SK-N-SH (cell line): ENCODE measurements at regions not wholly inside any gene's neighbourhood (a gene's known extent, or its start where the extent isn't known, plus 50 kb on each side); places are given as distances from the start of the nearest gene placed in this dataset.

Experiments used
- CTCF ChIA-PET: fragments of 300-600, 350-600 bp; formaldehyde crosslinking; extraction: SDS; loops from one replicate; lab custom pipeline; 2021; lab: Yijun Ruan, JAX
- POLR2A ChIA-PET: fragments of 350-600 bp; sonication (Branson Sonifier 250); formaldehyde crosslinking; extraction: SDS; loops from one replicate; lab custom pipeline; 2020; ENCODE audit warnings: antibody characterized with exemption, inconsistent platforms; lab: Yijun Ruan, JAX
- DNase-seq: peaks from one replicate; pipeline ENCODE4 v3.0.0; 2012
- H2AFZ ChIP-seq: fragments of 200-600 bp; sonication (generic); 2 replicates; pipeline ENCODE4 v1.8.1; 2016; ENCODE audit warnings: antibody characterized with exemption, mild to moderate bottlenecking, low read depth
- H3F3A ChIP-seq: fragments of 200-600 bp; sonication (generic); replicated peaks from 2 replicates; pipeline ENCODE3; 2016; ENCODE audit warnings: antibody characterized with exemption, mild to moderate bottlenecking; ENCODE audit not compliant: insufficient read depth
- H3K27ac ChIP-seq, 2 experiments: fragments of 200-500 bp in 1 of 2; fragments of 200-600 bp in 1 of 2; sonication (Bioruptor generic) in 1 of 2; sonication (generic), shearing (Covaris generic) in 1 of 2; 2 replicates each; pipeline versions ENCODE4 v1.5.1 to v1.6.1; 2014 to 2016; ENCODE audit warnings: low read depth in 2 of 2, inconsistent platforms in 1 of 2, low read length in 1 of 2, mild to moderate bottlenecking in 1 of 2, mixed read lengths in 1 of 2
- H3K27me3 ChIP-seq: fragments of 200-600 bp; sonication (generic), shearing (Covaris generic); 2 replicates; pipeline ENCODE4 v1.6.1; 2016; ENCODE audit warnings: mixed run types; ENCODE audit not compliant: insufficient read depth
- H3K36me3 ChIP-seq, 2 experiments: fragments of 200-500 bp in 1 of 2; fragments of 200-600 bp in 1 of 2; sonication (Bioruptor generic) in 1 of 2; sonication (generic) in 1 of 2; replicated peaks in 1 of 2; 2 replicates each; pipeline versions ENCODE3 to v1.5.1; 2014 to 2016; ENCODE audit warnings: low read length in 1 of 2, mild to moderate bottlenecking in 1 of 2; ENCODE audit not compliant: insufficient read depth in 2 of 2, control insufficient read depth in 1 of 2
- H3K4me1 ChIP-seq, 2 experiments: fragments of 200-500 bp in 1 of 2; fragments of 200-600 bp in 1 of 2; sonication (Bioruptor generic) in 1 of 2; sonication (generic), shearing (Covaris generic) in 1 of 2; 2 replicates each; pipeline versions ENCODE4 v1.5.1 to v1.6.1; 2014 to 2016; ENCODE audit warnings: low read depth in 1 of 2, low read length in 1 of 2, mixed run types in 1 of 2; ENCODE audit not compliant: insufficient read depth in 2 of 2, control insufficient read depth in 1 of 2
- H3K4me2 ChIP-seq: fragments of 200-600 bp; sonication (generic), shearing (Covaris generic); 2 replicates; pipeline ENCODE4 v1.6.1; 2017; ENCODE audit warnings: mixed run types
- H3K4me3 ChIP-seq, 2 experiments: fragments of 200-500 bp in 1 of 2; fragments of 200-600 bp in 1 of 2; sonication (Bioruptor generic) in 1 of 2; sonication (generic), shearing (Covaris generic) in 1 of 2; 2 replicates each; pipeline versions ENCODE4 v1.5.1 to v1.8.1; 2014 to 2016; ENCODE audit warnings: low read depth in 2 of 2, inconsistent platforms in 1 of 2, low read length in 1 of 2, mild to moderate bottlenecking in 1 of 2, mixed read lengths in 1 of 2, moderate library complexity in 1 of 2
- H3K79me2 ChIP-seq: fragments of 200-600 bp; sonication (generic); 2 replicates; pipeline ENCODE4 v1.8.1; 2017; ENCODE audit warnings: mild to moderate bottlenecking; ENCODE audit not compliant: insufficient read depth
- H3K9ac ChIP-seq: fragments of 200-600 bp; sonication (generic); 2 replicates; pipeline ENCODE4 v1.6.1; 2017; ENCODE audit warnings: mixed run types
- H3K9me2 ChIP-seq: fragments of 200-600 bp; sonication (generic); 2 replicates; pipeline ENCODE4 v1.6.1; 2017; ENCODE audit warnings: mixed run types
- H3K9me3 ChIP-seq: fragments of 200-600 bp; sonication (generic); 2 replicates; pipeline ENCODE4 v1.6.1; 2017; ENCODE audit warnings: mixed run types, mild to moderate bottlenecking, moderate library complexity
- H4K20me1 ChIP-seq: fragments of 200-600 bp; sonication (generic); 2 replicates; pipeline ENCODE4 v1.6.1; 2017; ENCODE audit warnings: mild to moderate bottlenecking, mixed run types; ENCODE audit not compliant: insufficient read depth
- CTCF ChIP-seq: fragments of 200-600 bp; sonication (generic); IDR thresholded peaks from 2 replicates; pipeline ENCODE4 v1.6.1; 2017; ENCODE audit warnings: antibody characterized with exemption, mild to moderate bottlenecking, moderate library complexity
- ELF1 ChIP-seq: IDR thresholded peaks from 2 replicates; pipeline ENCODE4 v1.4.0; 2012
- FOXJ3 ChIP-seq: sonication (generic); formaldehyde crosslinking; IDR thresholded peaks from 2 replicates; pipeline ENCODE4 v1.5.1; 2020; ENCODE audit warnings: mild to moderate bottlenecking, missing genetic modification reagents
- GABPA ChIP-seq: IDR thresholded peaks from 2 replicates; pipeline ENCODE4 v1.4.0; 2012; ENCODE audit warnings: low read depth, mild to moderate bottlenecking
- MXI1 ChIP-seq: IDR thresholded peaks from 2 replicates; pipeline ENCODE4 v1.6.1; 2012; ENCODE audit warnings: mild to moderate bottlenecking, low read depth, low read length, improper control_type of control experiment
- RFX5 ChIP-seq: IDR thresholded peaks from 2 replicates; pipeline ENCODE4 v1.6.1; 2012; ENCODE audit warnings: mild to moderate bottlenecking, improper control_type of control experiment, low read length
- SMC3 ChIP-seq: IDR thresholded peaks from 2 replicates; pipeline ENCODE4 v1.6.1; 2012; ENCODE audit warnings: low read depth, low read length, improper control_type of control experiment
- TAF1 ChIP-seq: IDR thresholded peaks from 2 replicates; pipeline ENCODE4 v1.6.1; 2012; ENCODE audit warnings: low read depth, mild to moderate bottlenecking, low read length, moderate library complexity, borderline replicate concordance
- TCF12 ChIP-seq: IDR thresholded peaks from 2 replicates; pipeline ENCODE4 v1.4.0; 2012
- USF2 ChIP-seq: fragments of 150-350 bp; IDR thresholded peaks from 2 replicates; pipeline ENCODE4 v1.6.1; 2017; ENCODE audit warnings: antibody characterized with exemption, low read length, low read depth, borderline replicate concordance
- YY1 ChIP-seq: IDR thresholded peaks from 2 replicates; pipeline ENCODE4 v1.4.0; 2012; ENCODE audit warnings: low read depth, mild to moderate bottlenecking
- WGBS: methylation state at CpG from one replicate; pipeline ENCODE4 v1.1.6; 2017; ENCODE audit warnings: low lambda C conversion rate; 5-methylcytosine and 5-hydroxymethylcytosine counted together
- TF ChIP-seq, protein P1 (sequence below): fragments of 150-350 bp; IDR thresholded peaks from 2 replicates; pipeline ENCODE4 v1.6.1; 2016; ENCODE audit warnings: mild to moderate bottlenecking, low read depth, low read length
- TF ChIP-seq, protein P2 (sequence below): IDR thresholded peaks from 2 replicates; pipeline ENCODE4 v1.4.0; 2012; ENCODE audit warnings: low read depth, borderline replicate concordance

- 23% methylated on average over 2 of the region's 2 CpGs for WGBS
- no peaks in the 10 kb centered on the region for H3K9me3 ChIP-seq
Observed at GRCh38 chr5:147961208-147961749, 54.9 kb upstream of the C5orf46 start.

DNA sequence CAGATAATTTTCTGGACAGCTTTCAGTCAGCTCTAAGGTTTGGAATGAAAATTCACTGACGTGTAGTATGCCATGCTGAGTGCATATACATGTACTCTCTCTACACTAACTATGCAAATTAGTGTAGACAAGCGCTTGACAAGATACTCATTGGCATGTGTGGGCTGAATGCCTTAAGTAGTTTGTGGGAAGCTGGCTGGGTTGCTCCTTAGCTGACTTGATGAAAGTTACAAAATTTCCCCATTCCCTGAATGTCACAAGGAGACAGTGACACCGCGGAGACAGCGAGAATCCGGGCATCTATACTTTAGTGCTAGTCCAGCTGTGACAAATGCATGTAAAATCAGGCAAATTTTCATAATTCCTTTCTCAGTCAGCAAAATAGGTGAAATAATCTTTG lies 51.6 kb upstream of the C5orf46 start:
- ChIA-PET POLR2A (no interaction called here), CTCF (interaction anchor here (0.5 to 0.6 kb wide), 2 partner anchors 100 to 772 kb away, joined by 3 read pairs; no protein-coding TSS in a partner anchor)
- no peaks in the 10 kb centered on the region for H3K79me2 ChIP-seq
- no peaks in the 10 kb centered on the region for H4K20me1 ChIP-seq
- DNase-seq = no peak
- no peaks in the 10 kb centered on the region for H3K36me3 ChIP-seq
- TF ChIP-seq, protein P1, sequence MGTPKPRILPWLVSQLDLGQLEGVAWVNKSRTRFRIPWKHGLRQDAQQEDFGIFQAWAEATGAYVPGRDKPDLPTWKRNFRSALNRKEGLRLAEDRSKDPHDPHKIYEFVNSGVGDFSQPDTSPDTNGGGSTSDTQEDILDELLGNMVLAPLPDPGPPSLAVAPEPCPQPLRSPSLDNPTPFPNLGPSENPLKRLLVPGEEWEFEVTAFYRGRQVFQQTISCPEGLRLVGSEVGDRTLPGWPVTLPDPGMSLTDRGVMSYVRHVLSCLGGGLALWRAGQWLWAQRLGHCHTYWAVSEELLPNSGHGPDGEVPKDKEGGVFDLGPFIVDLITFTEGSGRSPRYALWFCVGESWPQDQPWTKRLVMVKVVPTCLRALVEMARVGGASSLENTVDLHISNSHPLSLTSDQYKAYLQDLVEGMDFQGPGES = no peak
- TF ChIP-seq MXI1 (no peak), USF2 (no peak), CTCF (no peak)
- WGBS = 70% methylated on average over 6 of the region's 6 CpGs
- H3K9me3 ChIP-seq = no peaks in the 10 kb centered on the region
- H2AFZ ChIP-seq = no peak overlapping the region
- no peak overlapping the region for H3K4me2 ChIP-seq
- no peaks in the 10 kb centered on the region for H3K9me2 ChIP-seq
- no peak overlapping the region for H3K27ac ChIP-seq
- no peaks in the 10 kb centered on the region for H3K27me3 ChIP-seq
- no peak overlapping the region for H3K4me3 ChIP-seq
- H3F3A ChIP-seq = no peaks in the 10 kb centered on the region
- H3K9ac ChIP-seq = no peak overlapping the region
- no peaks in the 10 kb centered on the region for H3K4me1 ChIP-seq

More at GRCh38 chr5:147961208-147961749, 54.9 kb upstream of the C5orf46 start:
- Histone ChIP-seq H3K27me3 (no peaks in the 10 kb centered on the region; the same call in 1 of the 2 replicates), H3K27ac (no peak overlapping the region), H3F3A (no peaks in the 10 kb centered on the region), H2AFZ (no peak overlapping the region), H3K9me2 (no peaks in the 10 kb centered on the region), H3K79me2 (no peaks in the 10 kb centered on the region), H3K4me1 (no peaks in the 10 kb centered on the region), H3K36me3 (no peaks in the 10 kb centered on the region), H3K9ac (no peak overlapping the region), H3K4me3 (no peak overlapping the region), H4K20me1 (no peaks in the 10 kb centered on the region), H3K4me2 (no peak overlapping the region)
- POLR2A ChIA-PET = no interaction called here
- TF ChIP-seq ELF1 (no peak), YY1 (no peak), FOXJ3 (no peak), SMC3 (no peak), RFX5 (no peak), TAF1 (no peak), USF2 (no peak), TCF12 (no peak), MXI1 (no peak), GABPA (no peak)
- TF ChIP-seq, protein P2, sequence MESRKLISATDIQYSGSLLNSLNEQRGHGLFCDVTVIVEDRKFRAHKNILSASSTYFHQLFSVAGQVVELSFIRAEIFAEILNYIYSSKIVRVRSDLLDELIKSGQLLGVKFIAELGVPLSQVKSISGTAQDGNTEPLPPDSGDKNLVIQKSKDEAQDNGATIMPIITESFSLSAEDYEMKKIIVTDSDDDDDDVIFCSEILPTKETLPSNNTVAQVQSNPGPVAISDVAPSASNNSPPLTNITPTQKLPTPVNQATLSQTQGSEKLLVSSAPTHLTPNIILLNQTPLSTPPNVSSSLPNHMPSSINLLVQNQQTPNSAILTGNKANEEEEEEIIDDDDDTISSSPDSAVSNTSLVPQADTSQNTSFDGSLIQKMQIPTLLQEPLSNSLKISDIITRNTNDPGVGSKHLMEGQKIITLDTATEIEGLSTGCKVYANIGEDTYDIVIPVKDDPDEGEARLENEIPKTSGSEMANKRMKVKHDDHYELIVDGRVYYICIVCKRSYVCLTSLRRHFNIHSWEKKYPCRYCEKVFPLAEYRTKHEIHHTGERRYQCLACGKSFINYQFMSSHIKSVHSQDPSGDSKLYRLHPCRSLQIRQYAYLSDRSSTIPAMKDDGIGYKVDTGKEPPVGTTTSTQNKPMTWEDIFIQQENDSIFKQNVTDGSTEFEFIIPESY = no peak
- no peak for DNase-seq
- CTCF ChIA-PET = interaction anchor here (1.1 kb wide), 1 partner anchor 12 kb away, joined by 4 read pairs; no protein-coding TSS in a partner anchor
